22Rv1 (cell line): ENCODE measurements at regions not wholly inside any gene's neighbourhood (a gene's known extent, or its start where the extent isn't known, plus 50 kb on each side); places are given as distances from the start of the nearest gene placed in this dataset.

Source experiments
- H3K27ac ChIP-seq: fragments of 450-650 bp; 2 replicates; pipeline ENCODE4 v1.5.1; 2017
- ZFX ChIP-seq: fragments of 450-650 bp; IDR thresholded peaks from 2 replicates; pipeline ENCODE4 v1.6.1; 2017; ENCODE audit warnings: antibody characterized with exemption, borderline replicate concordance
- TF ChIP-seq, protein P1 (sequence below): fragments of 450-650 bp; IDR thresholded peaks from 2 replicates; pipeline ENCODE4 v1.5.1; 2017; ENCODE audit warnings: mild to moderate bottlenecking

DNA sequence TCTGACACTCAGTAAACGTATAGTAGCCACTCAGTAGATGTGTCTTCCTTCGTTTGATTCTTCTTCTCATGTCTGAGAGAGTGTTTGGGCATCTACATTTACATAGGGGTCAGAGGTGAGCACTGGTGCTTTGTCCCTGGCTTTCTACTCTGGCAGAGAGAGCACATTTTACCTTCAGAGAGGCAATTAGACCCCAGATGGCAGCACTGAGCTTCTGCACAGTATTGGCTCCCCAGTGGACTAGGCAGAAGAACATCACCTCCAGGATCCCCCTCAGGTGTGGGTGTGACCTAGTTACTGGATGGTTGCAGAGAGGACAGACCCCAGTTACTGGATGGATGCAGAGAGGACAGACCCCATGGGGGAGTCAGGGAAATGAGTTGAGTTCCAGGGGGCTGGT lies 327.2 kb downstream of the DHX35 start:
- no peak overlapping the region for H3K27ac ChIP-seq
- TF ChIP-seq, protein P1, sequence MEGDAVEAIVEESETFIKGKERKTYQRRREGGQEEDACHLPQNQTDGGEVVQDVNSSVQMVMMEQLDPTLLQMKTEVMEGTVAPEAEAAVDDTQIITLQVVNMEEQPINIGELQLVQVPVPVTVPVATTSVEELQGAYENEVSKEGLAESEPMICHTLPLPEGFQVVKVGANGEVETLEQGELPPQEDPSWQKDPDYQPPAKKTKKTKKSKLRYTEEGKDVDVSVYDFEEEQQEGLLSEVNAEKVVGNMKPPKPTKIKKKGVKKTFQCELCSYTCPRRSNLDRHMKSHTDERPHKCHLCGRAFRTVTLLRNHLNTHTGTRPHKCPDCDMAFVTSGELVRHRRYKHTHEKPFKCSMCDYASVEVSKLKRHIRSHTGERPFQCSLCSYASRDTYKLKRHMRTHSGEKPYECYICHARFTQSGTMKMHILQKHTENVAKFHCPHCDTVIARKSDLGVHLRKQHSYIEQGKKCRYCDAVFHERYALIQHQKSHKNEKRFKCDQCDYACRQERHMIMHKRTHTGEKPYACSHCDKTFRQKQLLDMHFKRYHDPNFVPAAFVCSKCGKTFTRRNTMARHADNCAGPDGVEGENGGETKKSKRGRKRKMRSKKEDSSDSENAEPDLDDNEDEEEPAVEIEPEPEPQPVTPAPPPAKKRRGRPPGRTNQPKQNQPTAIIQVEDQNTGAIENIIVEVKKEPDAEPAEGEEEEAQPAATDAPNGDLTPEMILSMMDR, result peak; percentile 51
- no peak for TF ChIP-seq ZFX

DNA sequence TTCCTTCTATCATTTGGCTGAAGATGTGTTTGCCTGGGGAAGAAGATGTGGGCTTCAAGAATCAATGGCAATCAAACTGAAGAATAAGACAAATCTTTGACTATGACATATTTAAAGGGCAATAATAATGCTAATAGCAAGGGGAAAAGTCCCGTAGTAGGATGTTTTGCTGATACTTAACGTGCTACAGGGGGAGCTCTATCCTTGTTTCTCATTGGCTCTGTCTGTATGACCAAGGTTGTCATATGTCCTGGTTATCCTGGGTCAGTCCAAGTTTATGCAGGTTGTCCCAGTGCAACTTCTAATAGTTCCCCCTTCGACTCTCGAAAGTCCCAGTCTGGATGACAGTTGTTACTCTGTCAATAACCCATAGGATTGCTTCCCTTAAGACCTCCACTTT lies 321.3 kb downstream of the DHX35 start:
- TF ChIP-seq, protein P1, result peak; percentile 29
- no peak for TF ChIP-seq ZFX
- H3K27ac ChIP-seq, result no peak overlapping the region

DNA sequence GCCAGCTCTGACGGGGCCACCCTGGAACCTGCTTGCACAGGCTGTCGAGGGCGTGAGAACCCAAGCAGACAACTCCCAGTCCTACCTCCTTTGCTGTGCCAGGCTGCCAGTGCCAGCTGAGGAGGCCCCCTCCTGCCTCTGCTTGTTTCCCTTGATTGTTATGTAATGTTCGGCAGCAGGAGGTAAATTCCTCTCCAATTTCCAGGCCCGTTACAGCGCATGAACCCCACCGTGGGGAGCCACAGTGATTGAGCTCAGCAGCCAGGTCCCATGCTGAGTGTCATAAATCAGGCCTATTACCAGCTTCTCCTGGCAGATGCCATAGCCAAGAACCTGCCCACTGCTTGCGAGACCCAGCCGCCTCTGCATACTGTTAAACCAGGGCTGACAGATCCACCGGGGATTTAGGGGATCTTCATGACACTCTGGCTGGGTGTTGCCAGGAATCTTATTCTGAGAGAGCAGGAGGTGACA lies 320.5 kb downstream of the DHX35 start:
- no peak for TF ChIP-seq ZFX
- TF ChIP-seq, protein P1, result no peak
- no peak overlapping the region for H3K27ac ChIP-seq

DNA sequence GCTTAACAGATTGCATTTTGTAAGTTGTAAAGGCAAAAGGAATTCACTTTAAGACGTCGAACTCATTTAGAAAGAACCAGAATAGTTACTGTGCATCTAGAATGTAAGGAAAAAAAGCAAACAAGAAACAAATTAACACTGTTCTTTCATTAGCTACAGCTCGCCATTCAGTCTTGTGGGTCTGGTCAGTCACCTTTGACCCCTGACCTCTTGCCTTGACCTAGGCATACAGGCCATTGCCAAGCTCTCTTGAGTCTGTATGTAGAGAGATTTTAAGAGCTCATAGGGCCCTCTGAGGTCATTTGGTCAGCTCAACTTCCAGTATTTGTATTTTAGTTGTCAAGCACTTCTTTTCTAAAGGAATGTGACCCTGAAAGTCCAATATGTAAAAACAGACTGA lies 318.7 kb downstream of the DHX35 start:
- no peak overlapping the region for H3K27ac ChIP-seq
- no peak for TF ChIP-seq ZFX
- TF ChIP-seq, protein P1, result no peak

DNA sequence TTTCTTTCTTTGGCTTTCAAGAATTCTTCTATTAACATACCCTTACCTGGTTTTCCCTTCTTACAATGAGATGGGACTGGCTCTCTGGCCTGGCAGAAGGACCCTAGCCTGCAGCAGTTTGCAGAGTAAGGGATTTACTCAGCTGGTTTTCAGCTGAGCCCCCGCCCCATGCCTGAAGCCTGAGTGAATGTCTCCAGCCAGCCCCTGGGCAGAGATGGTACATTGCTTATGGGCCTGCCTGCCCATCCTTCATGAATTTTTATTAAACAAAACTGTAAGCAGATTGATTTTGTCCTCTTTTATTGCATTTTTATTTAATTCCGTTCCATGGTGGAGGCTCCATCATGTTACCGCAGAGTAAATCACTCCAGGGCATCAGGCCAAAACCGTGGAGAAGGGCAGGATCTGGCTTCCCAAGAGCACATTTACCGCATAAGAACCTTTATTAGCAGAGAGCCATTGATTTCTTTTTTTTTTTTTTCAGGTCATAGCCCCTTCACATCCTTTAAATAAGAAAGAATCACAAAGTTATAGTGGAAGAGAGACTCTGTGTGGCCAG lies 316.2 kb downstream of the DHX35 start:
- no peak for TF ChIP-seq ZFX
- TF ChIP-seq, protein P1, result no peak

DNA sequence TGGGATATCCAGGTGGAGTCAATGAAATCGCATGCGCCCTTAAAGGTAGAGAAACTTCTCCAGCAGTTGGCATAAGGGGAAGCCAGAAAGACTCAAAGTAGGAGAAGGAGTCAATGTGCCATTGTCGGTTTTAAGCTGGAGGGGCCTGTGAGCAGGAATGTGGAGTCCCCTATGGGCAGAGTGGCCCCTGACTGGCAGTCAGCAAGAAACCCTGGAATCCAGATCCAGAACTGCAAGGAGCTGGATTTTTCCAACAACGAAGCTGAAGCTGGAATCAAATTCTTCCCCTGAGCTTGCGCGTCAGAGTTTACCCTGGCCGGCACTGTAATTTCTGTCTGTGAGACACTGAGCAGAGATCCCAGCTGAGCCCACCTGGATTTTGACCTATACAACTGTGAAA lies 315.0 kb downstream of the DHX35 start:
- TF ChIP-seq, protein P1, result no peak
- no peak for TF ChIP-seq ZFX
- no peak overlapping the region for H3K27ac ChIP-seq

More for the DNA sequence above, 316.2 kb downstream of the DHX35 start:
- no peak overlapping the region for H3K27ac ChIP-seq

DNA sequence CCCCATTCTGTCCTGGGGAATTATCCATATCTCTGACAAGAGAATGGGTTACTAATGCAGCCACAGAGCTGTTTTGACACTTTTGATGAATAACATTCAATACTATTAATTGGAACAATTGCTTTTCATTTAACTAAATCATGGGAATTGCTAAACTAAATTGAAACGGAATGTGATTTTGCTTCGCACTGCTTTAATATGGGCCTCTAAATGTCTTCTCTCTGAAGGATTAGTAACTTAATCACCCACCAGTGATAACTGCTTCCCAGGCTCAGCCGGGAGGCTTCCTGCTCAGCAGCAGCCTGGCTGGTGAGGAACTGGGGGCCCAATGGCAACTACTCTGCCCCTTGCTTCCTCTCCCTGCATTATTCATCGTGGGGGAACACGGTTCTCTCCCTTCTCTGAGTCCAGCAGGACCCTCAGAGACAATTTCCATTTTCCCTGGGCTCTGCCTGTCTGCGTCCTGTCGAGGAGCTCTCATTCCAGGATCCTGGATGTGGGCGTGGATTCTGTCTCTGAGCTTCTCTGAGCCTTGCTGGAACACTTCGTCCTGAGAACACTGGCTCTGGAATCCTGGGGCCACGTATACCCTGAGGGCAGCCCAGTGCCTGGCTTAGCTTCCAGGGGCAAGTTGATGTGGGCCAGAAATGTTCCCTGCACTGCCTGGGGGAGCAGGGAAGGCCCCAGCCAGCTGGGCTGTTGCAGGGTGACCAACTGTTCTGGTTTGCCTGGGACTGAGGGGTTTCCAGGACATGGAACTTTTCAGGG lies 308.9 kb downstream of the DHX35 start:
- no peak for TF ChIP-seq ZFX
- H3K27ac ChIP-seq, result no peak overlapping the region
